Ectodermal cell (in vitro differentiated cells): ENCODE measurements at regions not wholly inside any gene's neighbourhood (a gene's known extent, or its start where the extent isn't known, plus 50 kb on each side); places are given as distances from the start of the nearest gene placed in this dataset.

Experiments
- H3K27ac ChIP-seq: 2 replicates; pipeline ENCODE4 v1.7.0; 2013; ENCODE audit warnings: mild to moderate bottlenecking, low read depth, low read length; ENCODE audit not compliant: insufficient read depth, poor library complexity, severe bottlenecking
- H3K27me3 ChIP-seq: 2 replicates; pipeline ENCODE4 v1.7.0; 2013; ENCODE audit warnings: mild to moderate bottlenecking, low read length; ENCODE audit not compliant: insufficient read depth, control insufficient read depth, poor library complexity, severe bottlenecking
- H3K36me3 ChIP-seq: one replicate; pipeline ENCODE4 v1.7.0; 2013; ENCODE audit warnings: low read length; ENCODE audit not compliant: control insufficient read depth, insufficient read depth
- H3K4me1 ChIP-seq: one replicate; pipeline ENCODE4 v1.7.0; 2013; ENCODE audit warnings: low read length; ENCODE audit not compliant: control insufficient read depth, insufficient read depth
- H3K4me3 ChIP-seq: 2 replicates; pipeline ENCODE4 v1.7.0; 2013; ENCODE audit warnings: low read depth, low read length, control low read depth; ENCODE audit not compliant: insufficient read depth
- H3K9me3 ChIP-seq: 2 replicates; pipeline ENCODE4 v1.7.0; 2013; ENCODE audit warnings: mild to moderate bottlenecking, low read length, moderate library complexity; ENCODE audit not compliant: control insufficient read depth
- WGBS, 2 experiments: methylation state at CpG; one replicate each; pipeline ENCODE4 v1.1.7; 2013; ENCODE audit warnings: missing lambda C conversion rate in 2 of 2; 5-methylcytosine and 5-hydroxymethylcytosine counted together

GRCh38 chr11:115119146-115119545, 385.1 kb downstream of the CADM1 start:
- Histone ChIP-seq H3K4me1 (peaks cover 9% of the 10 kb centered on the region), H3K4me3 (no peak overlapping the region), H3K27ac (no peak overlapping the region), H3K36me3 (no peaks in the 10 kb centered on the region), H3K9me3 (no peaks in the 10 kb centered on the region), H3K27me3 (no peaks in the 10 kb centered on the region)
- 78 to 80% methylated on average over 6 of the region's 6 CpGs for WGBS, 2 experiments
